ENCODE measurements at regions not wholly inside any gene's neighbourhood (a gene's known extent, or its start where the extent isn't known, plus 50 kb on each side); places are given as distances from the start of the nearest gene placed in this dataset.

GRCh38 chr3:157578181-157578580, 75.0 kb upstream of the VEPH1 start:
- TF ChIP-seq CTCF (IDR thresholded peaks at IDR 0.05) (no peak), POLR2A (IDR thresholded peaks at IDR 0.05) (no peak), POLR2AphosphoS5 (IDR thresholded peaks at IDR 0.05) (no peak)

Measured in prostate gland (tissue), 2 donors.